GM04504 (cell line): ENCODE measurements at regions not wholly inside any gene's neighbourhood (a gene's known extent, or its start where the extent isn't known, plus 50 kb on each side); places are given as distances from the start of the nearest gene placed in this dataset.
"Not testable (repeated sequence)": the region's sequence is repeated elsewhere in the genome, so short reads cannot be mapped to it uniquely, and the experiment has no call there.

Experiments
- DNase-seq: peaks from one replicate; pipeline ENCODE4 v3.0.0-alpha.2; 2012; ENCODE audit warnings: low read depth

- no peak for DNase-seq
Measured at GRCh38 chr7:50854831-50855230, 72.1 kb upstream of the GRB10 start.

- no peak for DNase-seq
Measured at GRCh38 chr7:50854247-50854646, 71.6 kb upstream of the GRB10 start.

GRCh38 chr7:50853311-50853710 lies 70.6 kb upstream of the GRB10 start:
- DNase-seq = no peak

GRCh38 chr7:50852901-50853300 lies 70.2 kb upstream of the GRB10 start:
- DNase-seq = no peak

- DNase-seq = no peak
Measured at GRCh38 chr7:50851891-50852290, 69.2 kb upstream of the GRB10 start.

- DNase-seq = no peak
Measured at GRCh38 chr7:50851451-50851850, 68.8 kb upstream of the GRB10 start.

GRCh38 chr7:50849991-50850390 lies 67.3 kb upstream of the GRB10 start:
- no peak for DNase-seq

GRCh38 chr7:50848203-50848602 lies 65.5 kb upstream of the GRB10 start:
- no peak for DNase-seq

GRCh38 chr7:50844861-50845260 lies 62.2 kb upstream of the GRB10 start:
- not testable (repeated sequence) for DNase-seq

- DNase-seq = no peak
Measured at GRCh38 chr7:50842041-50842440, 59.3 kb upstream of the GRB10 start.

- peak; percentile 34 for DNase-seq
Measured at GRCh38 chr7:50838675-50839377, 56.1 kb upstream of the GRB10 start.

- no peak for DNase-seq
Measured at GRCh38 chr7:50837965-50838364, 55.3 kb upstream of the GRB10 start.

- DNase-seq = no peak
Measured at GRCh38 chr7:50836646-50837045, 54.0 kb upstream of the GRB10 start.

- DNase-seq = no peak
Measured at GRCh38 chr7:50835156-50835555, 52.5 kb upstream of the GRB10 start.

GRCh38 chr7:50834679-50835078 lies 52.0 kb upstream of the GRB10 start:
- no peak for DNase-seq

- DNase-seq = no peak
Measured at GRCh38 chr7:50834031-50834535, 51.4 kb upstream of the GRB10 start.

GRCh38 chr7:50832744-50833143 lies 50.0 kb upstream of the GRB10 start:
- DNase-seq = no peak
